ENCODE measurements at regions not wholly inside any gene's neighbourhood (a gene's known extent, or its start where the extent isn't known, plus 50 kb on each side); places are given as distances from the start of the nearest gene placed in this dataset.

DNA sequence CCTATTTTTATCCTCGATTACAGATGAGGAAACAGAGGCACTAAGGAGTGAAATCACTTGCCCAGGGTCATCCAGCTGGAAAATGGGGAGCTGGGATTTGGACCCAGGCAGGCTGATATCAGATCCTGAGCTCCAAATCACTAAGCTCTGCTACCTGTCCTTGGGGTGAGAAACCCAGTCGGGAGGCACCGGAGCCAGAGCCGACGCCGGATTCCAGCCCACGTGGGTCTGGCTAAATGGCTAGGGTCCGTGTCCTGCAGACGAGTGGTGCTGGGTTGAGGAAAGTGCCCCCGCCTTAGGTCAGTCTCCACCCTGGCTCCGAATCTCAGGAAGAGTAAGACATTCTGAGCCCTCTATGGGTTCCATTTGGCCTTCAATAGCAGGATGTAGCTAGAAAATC is 61.3 kb upstream of the GGTA1 start:
- TF ChIP-seq, protein P1, sequence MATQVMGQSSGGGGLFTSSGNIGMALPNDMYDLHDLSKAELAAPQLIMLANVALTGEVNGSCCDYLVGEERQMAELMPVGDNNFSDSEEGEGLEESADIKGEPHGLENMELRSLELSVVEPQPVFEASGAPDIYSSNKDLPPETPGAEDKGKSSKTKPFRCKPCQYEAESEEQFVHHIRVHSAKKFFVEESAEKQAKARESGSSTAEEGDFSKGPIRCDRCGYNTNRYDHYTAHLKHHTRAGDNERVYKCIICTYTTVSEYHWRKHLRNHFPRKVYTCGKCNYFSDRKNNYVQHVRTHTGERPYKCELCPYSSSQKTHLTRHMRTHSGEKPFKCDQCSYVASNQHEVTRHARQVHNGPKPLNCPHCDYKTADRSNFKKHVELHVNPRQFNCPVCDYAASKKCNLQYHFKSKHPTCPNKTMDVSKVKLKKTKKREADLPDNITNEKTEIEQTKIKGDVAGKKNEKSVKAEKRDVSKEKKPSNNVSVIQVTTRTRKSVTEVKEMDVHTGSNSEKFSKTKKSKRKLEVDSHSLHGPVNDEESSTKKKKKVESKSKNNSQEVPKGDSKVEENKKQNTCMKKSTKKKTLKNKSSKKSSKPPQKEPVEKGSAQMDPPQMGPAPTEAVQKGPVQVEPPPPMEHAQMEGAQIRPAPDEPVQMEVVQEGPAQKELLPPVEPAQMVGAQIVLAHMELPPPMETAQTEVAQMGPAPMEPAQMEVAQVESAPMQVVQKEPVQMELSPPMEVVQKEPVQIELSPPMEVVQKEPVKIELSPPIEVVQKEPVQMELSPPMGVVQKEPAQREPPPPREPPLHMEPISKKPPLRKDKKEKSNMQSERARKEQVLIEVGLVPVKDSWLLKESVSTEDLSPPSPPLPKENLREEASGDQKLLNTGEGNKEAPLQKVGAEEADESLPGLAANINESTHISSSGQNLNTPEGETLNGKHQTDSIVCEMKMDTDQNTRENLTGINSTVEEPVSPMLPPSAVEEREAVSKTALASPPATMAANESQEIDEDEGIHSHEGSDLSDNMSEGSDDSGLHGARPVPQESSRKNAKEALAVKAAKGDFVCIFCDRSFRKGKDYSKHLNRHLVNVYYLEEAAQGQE (IDR thresholded peaks at IDR 0.05; ENCODE audit: low read depth): no peak
- TF ChIP-seq, protein P2, sequence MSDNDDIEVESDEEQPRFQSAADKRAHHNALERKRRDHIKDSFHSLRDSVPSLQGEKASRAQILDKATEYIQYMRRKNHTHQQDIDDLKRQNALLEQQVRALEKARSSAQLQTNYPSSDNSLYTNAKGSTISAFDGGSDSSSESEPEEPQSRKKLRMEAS (IDR thresholded peaks at IDR 0.05): no peak
- TF ChIP-seq EP300 (IDR thresholded peaks at IDR 0.05; ENCODE audit: borderline replicate concordance): no peak
- no peak for TF ChIP-seq YY1 (IDR thresholded peaks at IDR 0.05; ENCODE audit: low read depth)
- no peak for TF ChIP-seq NFIC (IDR thresholded peaks at IDR 0.05)

DNA sequence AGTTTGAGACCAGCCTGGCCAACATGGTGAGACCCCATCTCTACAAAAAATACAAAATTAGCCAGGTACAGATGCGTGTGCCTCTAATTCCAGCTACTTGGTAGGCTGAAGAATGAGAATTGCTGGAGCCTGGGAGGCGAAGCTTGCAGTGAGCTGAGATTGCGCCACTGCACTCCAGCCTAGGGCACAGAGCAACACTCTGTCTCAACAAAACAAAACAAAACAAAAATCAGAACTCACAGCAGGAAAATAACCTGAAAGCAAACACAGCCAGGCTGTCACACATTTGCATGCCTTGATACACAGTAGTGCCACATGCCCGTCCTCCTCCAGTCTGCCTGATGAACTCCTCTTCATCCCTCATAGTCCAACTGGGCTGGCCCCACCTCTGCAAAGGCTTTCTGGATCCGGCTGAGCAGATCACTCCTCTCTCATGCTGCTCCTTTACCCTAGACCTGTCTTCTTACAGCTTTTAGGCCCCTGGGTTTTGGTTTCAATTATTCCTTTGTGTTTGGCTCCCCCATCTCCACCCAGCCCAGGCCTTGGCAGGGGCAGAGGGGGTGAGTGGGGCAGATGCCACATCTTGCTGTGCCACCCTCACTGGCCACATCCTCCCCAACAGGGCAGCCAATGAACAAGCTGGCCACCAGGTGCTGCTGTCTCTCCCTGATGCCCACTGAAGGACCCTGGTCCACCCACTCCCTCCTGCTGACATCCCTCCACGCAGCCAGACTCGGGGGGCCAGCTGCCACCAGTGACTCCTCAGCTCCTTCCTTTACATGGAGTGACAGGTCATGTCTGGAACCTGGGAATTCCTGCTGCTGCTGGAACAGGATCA is 62.0 kb upstream of the GGTA1 start:
- TF ChIP-seq ZBTB7A (IDR thresholded peaks at IDR 0.05; ENCODE audit: low read depth) (no peak), NFIC (IDR thresholded peaks at IDR 0.05) (no peak), EP300 (IDR thresholded peaks at IDR 0.05; ENCODE audit: borderline replicate concordance) (no peak), CREB1 (IDR thresholded peaks at IDR 0.05; ENCODE audit: low read depth) (no peak), YY1 (IDR thresholded peaks at IDR 0.05; ENCODE audit: low read depth) (no peak), RAD21 (IDR thresholded peaks at IDR 0.05; ENCODE audit: low read depth) (no peak), EGR1 (IDR thresholded peaks at IDR 0.05) (no peak)
- TF ChIP-seq, protein P3, sequence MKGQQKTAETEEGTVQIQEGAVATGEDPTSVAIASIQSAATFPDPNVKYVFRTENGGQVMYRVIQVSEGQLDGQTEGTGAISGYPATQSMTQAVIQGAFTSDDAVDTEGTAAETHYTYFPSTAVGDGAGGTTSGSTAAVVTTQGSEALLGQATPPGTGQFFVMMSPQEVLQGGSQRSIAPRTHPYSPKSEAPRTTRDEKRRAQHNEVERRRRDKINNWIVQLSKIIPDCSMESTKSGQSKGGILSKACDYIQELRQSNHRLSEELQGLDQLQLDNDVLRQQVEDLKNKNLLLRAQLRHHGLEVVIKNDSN (IDR thresholded peaks at IDR 0.05): no peak
- TF ChIP-seq, protein P1 (IDR thresholded peaks at IDR 0.05; ENCODE audit: low read depth): no peak

DNA sequence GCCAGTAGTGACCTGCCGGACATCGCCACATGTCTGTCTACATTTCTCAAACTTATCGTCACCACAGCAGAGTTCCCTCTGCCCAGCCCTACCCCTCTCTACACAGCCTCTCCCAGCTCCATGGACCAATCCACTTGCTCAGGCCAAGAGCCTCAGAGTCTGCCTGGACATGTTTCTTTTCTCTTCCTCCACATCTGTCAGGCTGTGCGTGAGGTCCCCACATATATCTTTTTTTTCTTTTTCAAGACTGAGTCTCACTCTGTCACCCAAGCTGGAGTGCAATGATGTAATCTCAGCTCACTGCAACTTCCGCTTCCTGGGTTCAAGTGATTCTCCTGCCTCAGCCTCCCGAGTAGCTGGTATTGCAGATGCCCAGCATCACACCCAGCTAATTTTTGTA is 62.7 kb upstream of the GGTA1 start:
- TF ChIP-seq, protein P2 (IDR thresholded peaks at IDR 0.05): no peak
- TF ChIP-seq RAD21 (IDR thresholded peaks at IDR 0.05; ENCODE audit: low read depth) (no peak), TAF1 (IDR thresholded peaks at IDR 0.05; ENCODE audit: low read depth) (no peak), NFIC (IDR thresholded peaks at IDR 0.05) (no peak), TEAD4 (IDR thresholded peaks at IDR 0.05) (no peak), EGR1 (IDR thresholded peaks at IDR 0.05) (no peak), TCF12 (IDR thresholded peaks at IDR 0.05; ENCODE audit: low read depth) (no peak), CEBPB (IDR thresholded peaks at IDR 0.05) (no peak), ZBTB7A (IDR thresholded peaks at IDR 0.05; ENCODE audit: low read depth) (no peak), YY1 (IDR thresholded peaks at IDR 0.05; ENCODE audit: low read depth) (no peak), EP300 (IDR thresholded peaks at IDR 0.05; ENCODE audit: borderline replicate concordance) (no peak), FOXM1 (IDR thresholded peaks at IDR 0.05; ENCODE audit: borderline replicate concordance, low read depth) (no peak), CREB1 (IDR thresholded peaks at IDR 0.05; ENCODE audit: low read depth) (no peak)
- TF ChIP-seq, protein P1 (IDR thresholded peaks at IDR 0.05; ENCODE audit: low read depth): no peak
- TF ChIP-seq, protein P3 (IDR thresholded peaks at IDR 0.05): no peak

DNA sequence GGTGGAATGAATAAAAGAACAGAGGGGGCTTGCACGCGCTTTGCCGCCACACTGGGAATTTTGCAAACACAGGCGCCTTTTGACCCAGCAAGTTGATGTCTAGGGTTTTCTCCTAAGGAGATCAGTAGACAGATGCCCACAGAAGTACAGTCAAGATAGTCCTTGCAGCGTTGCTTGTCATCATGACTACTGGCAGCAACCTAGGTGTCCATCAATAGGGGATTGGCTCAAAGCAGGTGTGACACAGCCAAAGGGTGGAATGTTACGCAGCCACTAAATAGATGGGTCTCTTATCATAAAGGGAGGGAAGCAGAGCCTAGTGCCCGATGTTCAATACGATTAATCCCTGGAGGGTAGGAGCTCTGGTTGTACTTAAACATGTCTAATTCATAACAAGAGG is 63.8 kb upstream of the GGTA1 start:
- TF ChIP-seq ZBTB7A (IDR thresholded peaks at IDR 0.05; ENCODE audit: low read depth): no peak
- TF ChIP-seq YY1 (IDR thresholded peaks at IDR 0.05; ENCODE audit: low read depth): no peak
- TF ChIP-seq, protein P1 (IDR thresholded peaks at IDR 0.05; ENCODE audit: low read depth): no peak
- TF ChIP-seq FOXM1 (IDR thresholded peaks at IDR 0.05; ENCODE audit: borderline replicate concordance, low read depth): no peak
- no peak for TF ChIP-seq TAF1 (IDR thresholded peaks at IDR 0.05; ENCODE audit: low read depth)
- no peak for TF ChIP-seq TEAD4 (IDR thresholded peaks at IDR 0.05)
- TF ChIP-seq NFIC (IDR thresholded peaks at IDR 0.05): no peak
- no peak for TF ChIP-seq CREB1 (IDR thresholded peaks at IDR 0.05; ENCODE audit: low read depth)
- TF ChIP-seq, protein P2 (IDR thresholded peaks at IDR 0.05): no peak
- TF ChIP-seq EGR1 (IDR thresholded peaks at IDR 0.05): no peak
- no peak for TF ChIP-seq RAD21 (IDR thresholded peaks at IDR 0.05; ENCODE audit: low read depth)
- TF ChIP-seq, protein P3 (IDR thresholded peaks at IDR 0.05): no peak
- TF ChIP-seq TCF12 (IDR thresholded peaks at IDR 0.05; ENCODE audit: low read depth): no peak
- TF ChIP-seq EP300 (IDR thresholded peaks at IDR 0.05; ENCODE audit: borderline replicate concordance): no peak
- no peak for TF ChIP-seq CEBPB (IDR thresholded peaks at IDR 0.05)
